Forelimb muscle (tissue), 1 donor: ENCODE measurements at regions not wholly inside any gene's neighbourhood (a gene's known extent, or its start where the extent isn't known, plus 50 kb on each side); places are given as distances from the start of the nearest gene placed in this dataset.
"Not testable (repeated sequence)": the region's sequence is repeated elsewhere in the genome, so short reads cannot be mapped to it uniquely, and the experiment has no call there.

Experiments
- DNase-seq: peaks from one replicate; pipeline ENCODE4 v3.0.0-alpha.2; 2013; ENCODE audit warnings: low read depth

GRCh38 chr16:46388354-46388753 lies 232.8 kb downstream of the SHCBP1 start:
- not testable (repeated sequence) for DNase-seq

- DNase-seq: not testable (repeated sequence)
These were observed 233.5 kb downstream of the SHCBP1 start for GRCh38 chr16:46387720-46388119.

GRCh38 chr16:46386805-46387620 lies 234.2 kb downstream of the SHCBP1 start:
- DNase-seq: not testable (repeated sequence)

GRCh38 chr16:46386110-46386771 lies 234.9 kb downstream of the SHCBP1 start:
- not testable (repeated sequence) for DNase-seq

GRCh38 chr16:46384285-46385061 lies 236.7 kb downstream of the SHCBP1 start:
- not testable (repeated sequence) for DNase-seq

GRCh38 chr16:46383581-46383980 lies 237.6 kb downstream of the SHCBP1 start:
- DNase-seq: not testable (repeated sequence)

- not testable (repeated sequence) for DNase-seq
These were observed 238.2 kb downstream of the SHCBP1 start for GRCh38 chr16:46382791-46383541.

- not testable (repeated sequence) for DNase-seq
These were observed 239.1 kb downstream of the SHCBP1 start for GRCh38 chr16:46382079-46382478.

- not testable (repeated sequence) for DNase-seq
These were observed 239.8 kb downstream of the SHCBP1 start for GRCh38 chr16:46381344-46381743.
